Activated CD4-positive, alpha-beta T cell treated with anti-CD3 and anti-CD28 coated beads, Interleukin-2, Interleukin-6, amounts not matched to agents 100 ng/mL and 50 ng/mL, durations not matched to agents 16 hours and 8 hours (primary cell): ENCODE measurements at regions not wholly inside any gene's neighbourhood (a gene's known extent, or its start where the extent isn't known, plus 50 kb on each side); places are given as distances from the start of the nearest gene placed in this dataset.

ENCODE experiments used
- DNase-seq: peaks from one replicate; pipeline ENCODE4 v3.0.0-alpha.2; 2020

GRCh38 chr2:9076755-9077154 is 73.3 kb upstream of the MBOAT2 start:
- no peak for DNase-seq

DNA sequence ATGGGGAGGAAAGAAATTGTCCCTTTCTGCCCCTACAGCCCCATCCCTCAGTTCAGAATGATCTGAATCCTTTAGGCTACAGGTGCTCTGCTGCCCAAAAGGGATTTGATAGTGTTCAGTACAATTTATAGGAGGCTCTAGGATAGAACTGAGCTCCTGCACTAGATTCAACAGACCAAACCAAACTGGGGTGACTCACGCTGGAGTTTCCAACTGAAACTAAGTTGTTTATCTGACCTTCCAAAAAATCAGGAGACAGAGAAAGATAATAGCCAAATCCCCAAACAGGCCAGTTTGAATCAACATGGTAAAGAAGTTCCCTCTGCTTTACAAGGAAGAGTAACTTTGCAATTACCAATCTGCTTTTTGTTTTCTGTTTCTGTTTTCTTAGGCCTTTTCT is 72.7 kb upstream of the MBOAT2 start:
- no peak for DNase-seq

- DNase-seq = no peak
Measured at GRCh38 chr2:9074930-9075329, 71.4 kb upstream of the MBOAT2 start.

DNA sequence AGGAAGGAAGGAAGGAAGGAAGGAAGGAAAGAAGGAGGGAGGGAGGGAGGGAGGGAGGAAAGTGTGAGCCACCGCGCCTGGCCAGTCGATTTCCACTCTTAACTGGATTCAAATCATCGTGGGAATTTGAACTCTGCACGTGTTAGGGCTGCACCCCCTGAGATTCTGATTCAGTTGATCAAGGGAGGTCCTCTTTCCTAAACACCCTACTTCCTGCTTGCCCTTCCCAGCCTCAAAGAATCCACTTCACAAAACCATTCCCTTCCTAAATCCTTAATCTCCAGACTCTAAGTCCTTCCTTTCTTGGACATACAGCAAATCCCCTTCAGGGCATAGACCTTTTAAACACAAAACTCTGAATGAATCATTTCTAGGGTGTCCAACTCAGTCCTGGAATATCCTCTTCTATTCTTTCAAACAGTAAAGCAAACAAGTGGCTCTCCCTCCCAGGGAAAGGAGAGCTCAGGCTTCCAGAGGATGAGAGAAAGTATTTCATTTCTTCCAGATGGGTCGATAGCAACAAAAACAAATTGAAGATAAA is 68.2 kb upstream of the MBOAT2 start:
- DNase-seq = no peak

- peak; percentile 49 for DNase-seq
Measured at GRCh38 chr2:9071032-9071431, 67.5 kb upstream of the MBOAT2 start.

DNA sequence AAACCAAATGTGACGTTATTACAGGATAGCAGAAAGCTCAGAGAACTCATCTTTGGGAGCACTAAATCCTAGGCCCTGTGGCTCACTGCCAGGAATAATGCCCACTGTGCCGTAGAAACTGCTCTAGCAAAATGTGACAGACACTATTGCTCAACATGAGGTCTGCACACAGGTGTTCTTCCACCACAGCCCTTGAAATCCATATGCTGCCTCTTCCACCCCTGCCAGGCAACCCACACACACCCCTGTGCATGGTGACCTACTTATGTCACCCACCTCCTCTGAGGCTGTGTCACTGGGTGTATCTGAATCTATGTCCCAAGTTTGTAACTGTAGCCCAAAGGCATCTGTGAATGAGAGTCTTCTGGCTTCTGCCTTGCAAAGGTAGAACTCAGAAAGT is 66.1 kb upstream of the MBOAT2 start:
- no peak for DNase-seq

- no peak for DNase-seq
Measured at GRCh38 chr2:9065901-9066300, 62.4 kb upstream of the MBOAT2 start.

- DNase-seq = no peak
Measured at GRCh38 chr2:9063023-9063606, 59.6 kb upstream of the MBOAT2 start.

- DNase-seq = no peak
Measured at GRCh38 chr2:9060819-9061218, 57.3 kb upstream of the MBOAT2 start.

- DNase-seq = no peak
Measured at GRCh38 chr2:9057939-9058761, 54.7 kb upstream of the MBOAT2 start.

DNA sequence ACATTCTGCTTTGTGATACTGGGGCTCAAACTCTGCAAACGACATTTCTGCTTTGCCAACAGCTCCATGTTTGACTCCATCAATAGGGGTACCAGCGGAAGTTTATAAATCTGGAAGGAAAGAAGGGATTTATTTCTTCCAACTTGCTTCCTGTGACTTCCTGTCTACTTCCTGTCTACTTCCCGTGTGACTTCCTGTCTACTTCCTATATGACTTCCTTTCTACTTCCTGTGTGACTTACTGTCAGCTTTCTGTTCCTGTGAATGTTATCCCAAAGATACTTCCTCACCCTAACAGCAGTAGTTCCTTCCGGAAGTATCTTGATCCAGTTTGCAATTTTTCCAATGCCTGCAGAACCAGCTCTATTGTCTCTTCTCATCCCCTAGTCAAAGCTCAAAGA is 52.0 kb upstream of the MBOAT2 start:
- DNase-seq = no peak

GRCh38 chr2:9053534-9053931 is 50.0 kb upstream of the MBOAT2 start:
- DNase-seq = no peak
